HepG2 (cell line): ENCODE measurements at regions not wholly inside any gene's neighbourhood (a gene's known extent, or its start where the extent isn't known, plus 50 kb on each side); places are given as distances from the start of the nearest gene placed in this dataset.

Experiments used
- ATAC-seq: fragments of 200-7000 bp; cut with Tn5 transposase; 3 replicates; pipeline ENCODE4 v1.9.1; 2020; ENCODE audit warnings: mild to moderate bottlenecking, moderate library complexity
- BruUV-seq: library from RNA; stranded (reverse); fragments of 400-500 nt; replicated peaks from 2 replicates; lab custom pipeline; 2021; lab: Mats Ljungman, UMichigan
- CTCF ChIA-PET: fragments of 300-600 bp; formaldehyde crosslinking; extraction: SDS; loops from one replicate; lab custom pipeline; 2021; ENCODE audit warnings: low total read pairs, inconsistent platforms, low intra/inter-chr PET ratio; lab: Yijun Ruan, JAX
- POLR2A ChIA-PET: fragments of 350-600 bp; sonication (Branson Sonifier 250); formaldehyde crosslinking; loops from one replicate; lab custom pipeline; 2020; ENCODE audit warnings: antibody characterized with exemption, inconsistent platforms; lab: Yijun Ruan, JAX
- DNase-seq: peaks from one replicate; pipeline ENCODE4 v3.0.0-alpha.2; 2015; ENCODE audit warnings: low spot score
- FAIRE-seq: peaks from 3 replicates; lab custom pipeline; 2011; peaks lifted over from hg19 to GRCh38; lab: Jason Lieb, UNC
- H2AFZ ChIP-seq: one replicate; pipeline ENCODE4 v1.6.1; 2011; ENCODE audit warnings: low read length, inconsistent platforms
- H3K27ac ChIP-seq: fragments of 300-600 bp; 3 replicates; pipeline ENCODE4 v1.8.0; 2011; ENCODE audit warnings: mixed run types, mild to moderate bottlenecking, mixed read lengths, low read length, inconsistent platforms; ENCODE audit not compliant: insufficient read depth; ENCODE audit errors: extremely low read length
- H3K27me3 ChIP-seq, 2 experiments: fragments of 200-600 bp in 1 of 2; 2 replicates in 1 of 2; 3 replicates in 1 of 2; pipeline versions ENCODE4 v1.6.0 to v1.8.0; 2011; ENCODE audit warnings: low read length in 2 of 2, mild to moderate bottlenecking in 2 of 2, moderate library complexity in 2 of 2, inconsistent platforms in 1 of 2; ENCODE audit not compliant: insufficient read depth in 2 of 2, control insufficient read depth in 1 of 2
- H3K36me3 ChIP-seq, 2 experiments: fragments of 200-600 bp in 1 of 2; replicated peaks in 1 of 2; 2 replicates in 1 of 2; 3 replicates in 1 of 2; pipeline versions ENCODE4 v1.5.1 to v1.8.0; 2011; ENCODE audit warnings: low read length in 2 of 2, inconsistent platforms in 1 of 2; ENCODE audit not compliant: insufficient read depth in 2 of 2, control insufficient read depth in 1 of 2
- H3K4me1 ChIP-seq: 2 replicates; pipeline ENCODE4 v1.5.1; 2012; ENCODE audit warnings: low read length, inconsistent platforms; ENCODE audit not compliant: insufficient read depth
- H3K4me2 ChIP-seq: 2 replicates; pipeline ENCODE4 v1.6.0; 2011; ENCODE audit warnings: low read depth, low read length, inconsistent platforms
- H3K4me3 ChIP-seq, 3 experiments: fragments of 200-600 bp in 1 of 3; sonication (generic), shearing (Covaris generic) in 1 of 3; replicated peaks in 1 of 3; 2 replicates each; pipeline ENCODE4 v1.5.1; 2011 to 2016; ENCODE audit warnings: low read length in 3 of 3, inconsistent platforms in 2 of 3, low read depth in 2 of 3, mild to moderate bottlenecking in 2 of 3, control low read depth in 1 of 3, mixed read lengths in 1 of 3; ENCODE audit not compliant: insufficient read depth in 1 of 3
- H3K79me2 ChIP-seq: one replicate; pipeline ENCODE4 v1.6.1; 2011; ENCODE audit warnings: low read length, inconsistent platforms; ENCODE audit not compliant: insufficient read depth
- H3K9ac ChIP-seq: 2 replicates; pipeline ENCODE4 v1.6.0; 2011; ENCODE audit warnings: mild to moderate bottlenecking, low read depth, low read length, inconsistent platforms; ENCODE audit not compliant: insufficient read depth
- H3K9me3 ChIP-seq: 2 replicates; pipeline ENCODE4 v1.5.1; 2012; ENCODE audit warnings: mild to moderate bottlenecking, low read length
- H4K20me1 ChIP-seq: 2 replicates; pipeline ENCODE4 v1.6.0; 2011; ENCODE audit warnings: inconsistent platforms, mild to moderate bottlenecking, low read length, moderate library complexity; ENCODE audit not compliant: insufficient read depth
- KAT7 ChIP-seq: IDR thresholded peaks from 2 replicates; pipeline ENCODE4 v1.6.1; 2018; ENCODE audit warnings: borderline replicate concordance, missing compliant biosample characterization
- YEATS2 ChIP-seq: sonication (generic); formaldehyde crosslinking; IDR thresholded peaks from 2 replicates; pipeline ENCODE4 v1.4.0; 2020; ENCODE audit warnings: missing genetic modification reagents, borderline replicate concordance
- ZBTB42 ChIP-seq: sonication (generic); formaldehyde crosslinking; IDR thresholded peaks from 2 replicates; pipeline ENCODE4 v1.5.0; 2020; ENCODE audit warnings: mild to moderate bottlenecking, missing genetic modification reagents
- ZNF12 ChIP-seq: sonication (generic); formaldehyde crosslinking; IDR thresholded peaks from 2 replicates; pipeline ENCODE4 v1.5.0; 2020; ENCODE audit warnings: missing genetic modification reagents
- ZNF292 ChIP-seq: sonication (generic); formaldehyde crosslinking; IDR thresholded peaks from 2 replicates; pipeline ENCODE4 v1.8.1; 2022; ENCODE audit warnings: mild to moderate bottlenecking, low read depth, missing genetic modification reagents, borderline replicate concordance
- ZNF564 ChIP-seq: sonication (generic); formaldehyde crosslinking; IDR thresholded peaks from 2 replicates; pipeline ENCODE4 v1.8.1; 2023; ENCODE audit warnings: mild to moderate bottlenecking, missing genetic modification reagents
- ZNF670 ChIP-seq: sonication (generic); formaldehyde crosslinking; IDR thresholded peaks from 2 replicates; pipeline ENCODE4 v1.8.0; 2022; ENCODE audit warnings: mild to moderate bottlenecking, missing genetic modification reagents, borderline replicate concordance
- ZNF740 ChIP-seq: sonication (generic); formaldehyde crosslinking; IDR thresholded peaks from 2 replicates; pipeline ENCODE4 v1.4.0; 2020; ENCODE audit warnings: missing genetic modification reagents
- ZNF781 ChIP-seq: sonication (generic); formaldehyde crosslinking; IDR thresholded peaks from 2 replicates; pipeline ENCODE4 v1.5.1; 2020; ENCODE audit warnings: borderline replicate concordance, mild to moderate bottlenecking, missing genetic modification reagents; ENCODE audit errors: not compliant biosample characterization
- WGBS: methylation state at CpG from one replicate; pipeline ENCODE4 v1.1.6; 2017; ENCODE audit warnings: low lambda C conversion rate; 5-methylcytosine and 5-hydroxymethylcytosine counted together
- in situ Hi-C: cut with HindIII; loops from 2 replicates; pipeline ENCODE4 v1.10.0; 2017; ENCODE audit warnings: low pct_unique_long_range_greater_than_20kb; ENCODE audit not compliant: extremely low pct_ligation_motif_present
- intact Hi-C: fragments of 100-400 bp; cut with micrococcal nuclease; formaldehyde crosslinking; loops from one replicate; pipeline ENCODE4 v1.10.0; 2022; ENCODE audit not compliant: unreplicated experiment
- TF ChIP-seq, protein P1 (sequence below): sonication (generic); formaldehyde crosslinking; IDR thresholded peaks from 2 replicates; pipeline ENCODE4 v1.5.0; 2020; ENCODE audit warnings: mild to moderate bottlenecking, low read depth, missing genetic modification reagents, borderline replicate concordance

DNA sequence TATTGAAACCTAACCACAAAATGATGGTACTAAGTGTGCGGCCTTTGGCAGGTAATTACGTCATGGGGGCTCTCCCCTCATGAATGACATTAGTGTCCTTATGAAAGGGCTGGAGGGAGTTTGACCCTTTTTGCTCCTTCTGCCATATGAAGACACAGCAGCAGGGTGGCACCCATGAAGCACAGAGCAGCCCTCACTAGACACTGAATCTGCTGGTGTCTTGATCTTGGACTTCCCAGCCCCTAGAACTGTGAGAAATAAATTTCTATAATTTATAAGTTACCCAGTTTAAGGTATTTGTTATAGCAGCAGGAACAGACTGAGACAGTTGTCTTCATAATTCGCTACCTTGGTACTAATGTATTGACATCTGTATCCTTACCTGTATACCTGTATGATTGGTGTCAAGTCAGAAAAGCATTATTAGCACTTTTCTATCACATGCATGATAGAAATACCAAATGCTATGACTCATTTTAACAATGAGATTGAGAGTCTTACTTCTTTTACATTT is 80.4 kb downstream of the GCNT4 start:
- Histone ChIP-seq H4K20me1 (no peaks in the 10 kb centered on the region), H3K27ac (no peak overlapping the region), H3K4me1 (peaks cover 50% of the 10 kb centered on the region), H3K9ac (no peak overlapping the region), H3K4me2 (no peak overlapping the region), H3K36me3 (no peaks in the 10 kb centered on the region), H3K27me3 (no peaks in the 10 kb centered on the region), H3K9me3 (peaks cover 12% of the 10 kb centered on the region; the same call in 1 of the 2 replicates), H2AFZ (no peak overlapping the region), H3K79me2 (no peaks in the 10 kb centered on the region), H3K4me3 (no peak overlapping the region)
- no TSS peak for BruUV-seq
- intact Hi-C loops = no loop called here
- WGBS = 88% methylated on average over 3 of the region's 3 CpGs
- no peak for DNase-seq
- in situ Hi-C loops = no loop called here
- no peak for ATAC-seq
- CTCF ChIA-PET = no interaction called here
- TF ChIP-seq ZNF292 (CRISPR knock-in tag) = no peak
- no peak for TF ChIP-seq ZNF740
- peak; percentile 98 for TF ChIP-seq ZNF564 (CRISPR knock-in tag)
- TF ChIP-seq ZNF12 (CRISPR knock-in tag) = peak; percentile 95
- no peak for TF ChIP-seq ZBTB42
- TF ChIP-seq, protein P1, sequence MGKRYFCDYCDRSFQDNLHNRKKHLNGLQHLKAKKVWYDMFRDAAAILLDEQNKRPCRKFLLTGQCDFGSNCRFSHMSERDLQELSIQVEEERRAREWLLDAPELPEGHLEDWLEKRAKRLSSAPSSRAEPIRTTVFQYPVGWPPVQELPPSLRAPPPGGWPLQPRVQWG = no peak
- TF ChIP-seq KAT7 (CRISPR knock-in tag) = no peak
- TF ChIP-seq YEATS2 = no peak
- no peak for TF ChIP-seq ZNF781 (CRISPR knock-in tag)
- no peak for TF ChIP-seq ZNF670 (CRISPR knock-in tag)
- POLR2A ChIA-PET = no interaction called here
- no peak for FAIRE-seq
